GM13977 (cell line): ENCODE measurements at regions not wholly inside any gene's neighbourhood (a gene's known extent, or its start where the extent isn't known, plus 50 kb on each side); places are given as distances from the start of the nearest gene placed in this dataset.
A peak's percentile ranks its signal among the peaks of the same experiment; 100 is the strongest.

Experiments used
- DNase-seq: peaks from one replicate; pipeline ENCODE4 v3.0.0; 2012; ENCODE audit warnings: low spot score
- CTCF ChIP-seq: IDR thresholded peaks from 2 replicates; pipeline ENCODE4 v1.5.1; 2012; ENCODE audit warnings: mild to moderate bottlenecking, control low read depth; ENCODE audit not compliant: insufficient read depth; ENCODE audit errors: extremely low read depth, missing control alignments
- in situ Hi-C: fragments of 300-500 bp; cut with MboI; formaldehyde crosslinking; loops from one replicate; pipeline ENCODE4 v1.12.0; 2022; ENCODE audit warnings: low sequenced_read_pairs, low pct_unique_long_range_greater_than_20kb, mixed read lengths, inconsistent platforms; ENCODE audit not compliant: unreplicated experiment

- in situ Hi-C loops: no loop called here
- DNase-seq: no peak
- no peak for TF ChIP-seq CTCF
These were observed 549.3 kb downstream of the LIG4 start for GRCh38 chr13:107665926-107666458.

GRCh38 chr13:107650081-107650701 is 565.1 kb downstream of the LIG4 start:
- peak; percentile 3 for DNase-seq
- in situ Hi-C loops: no loop called here
- peak; percentile 94 for TF ChIP-seq CTCF

- no peak for DNase-seq
- in situ Hi-C loops: no loop called here
These were observed 566.3 kb downstream of the LIG4 start for GRCh38 chr13:107649079-107649478.

GRCh38 chr13:107644136-107644535 is 571.2 kb downstream of the LIG4 start:
- TF ChIP-seq CTCF: no peak
- in situ Hi-C loops: no loop called here
- DNase-seq: no peak

More at GRCh38 chr13:107649079-107649478, 566.3 kb downstream of the LIG4 start:
- no peak for TF ChIP-seq CTCF

GRCh38 chr13:107643615-107644014 is 571.7 kb downstream of the LIG4 start:
- in situ Hi-C loops: no loop called here
- no peak for TF ChIP-seq CTCF
- DNase-seq: no peak

DNA sequence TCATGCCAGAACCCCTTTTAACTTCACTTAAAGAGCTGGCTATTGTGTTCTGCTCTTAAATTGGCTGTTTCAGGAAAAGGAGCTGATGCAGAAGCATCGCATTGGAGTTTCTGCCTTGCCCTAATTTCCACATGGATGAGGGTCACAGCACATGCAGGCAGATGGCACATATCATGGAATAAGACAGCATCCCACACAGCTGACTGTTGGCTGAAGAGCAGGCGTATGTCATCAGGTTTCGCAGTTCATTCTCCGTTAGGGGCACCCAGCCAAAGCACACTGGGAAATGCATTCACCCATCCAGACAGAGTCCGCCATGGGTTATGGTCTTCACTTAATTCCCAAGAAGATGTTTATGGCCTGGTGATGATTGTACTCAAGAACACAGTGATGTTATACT is 572.5 kb downstream of the LIG4 start:
- in situ Hi-C loops: no loop called here
- TF ChIP-seq CTCF: no peak
- DNase-seq: no peak

GRCh38 chr13:107641574-107641973 is 573.8 kb downstream of the LIG4 start:
- in situ Hi-C loops: no loop called here
- no peak for DNase-seq
- no peak for TF ChIP-seq CTCF
